DOHH2 (cell line): ENCODE measurements at regions not wholly inside any gene's neighbourhood (a gene's known extent, or its start where the extent isn't known, plus 50 kb on each side); places are given as distances from the start of the nearest gene placed in this dataset.
"Not testable (repeated sequence)": the region's sequence is repeated elsewhere in the genome, so short reads cannot be mapped to it uniquely, and the experiment has no call there.

Experiments
- H3F3A ChIP-seq: fragments of 200-600 bp; sonication (generic), shearing (Covaris generic); 2 replicates; pipeline ENCODE4 v1.6.0; 2016; ENCODE audit warnings: antibody characterized with exemption, mild to moderate bottlenecking; ENCODE audit not compliant: control insufficient read depth, insufficient read depth
- H3K27ac ChIP-seq: fragments of 200-600 bp; sonication (generic); 2 replicates; pipeline ENCODE4 v1.5.1; 2014; ENCODE audit warnings: low read depth, mild to moderate bottlenecking, low read length, moderate library complexity
- H3K27me3 ChIP-seq: fragments of 200-600 bp; sonication (generic); 2 replicates; pipeline ENCODE4 v1.6.1; 2014; ENCODE audit warnings: mild to moderate bottlenecking, low read length, mixed read lengths; ENCODE audit not compliant: control insufficient read depth
- H3K36me3 ChIP-seq: fragments of 200-600 bp; sonication (generic); 2 replicates; pipeline ENCODE4 v1.6.1; 2014; ENCODE audit warnings: mild to moderate bottlenecking, low read length, moderate library complexity, mixed read lengths; ENCODE audit not compliant: control insufficient read depth
- H3K4me1 ChIP-seq: fragments of 200-600 bp; sonication (generic); 2 replicates; pipeline ENCODE4 v1.6.1; 2014; ENCODE audit warnings: mild to moderate bottlenecking, low read length, mixed read lengths; ENCODE audit not compliant: control insufficient read depth
- H3K4me2 ChIP-seq: fragments of 200-600 bp; sonication (generic); 2 replicates; pipeline ENCODE4 v1.6.0; 2014; ENCODE audit warnings: mild to moderate bottlenecking, low read length, moderate library complexity
- H3K4me3 ChIP-seq: fragments of 200-600 bp; sonication (generic); 2 replicates; pipeline ENCODE4 v1.5.1; 2014; ENCODE audit warnings: mild to moderate bottlenecking, low read length, mixed read lengths
- H3K79me2 ChIP-seq: fragments of 200-600 bp; sonication (generic); 2 replicates; pipeline ENCODE4 v1.6.1; 2014; ENCODE audit warnings: mild to moderate bottlenecking, low read length, mixed read lengths; ENCODE audit not compliant: control insufficient read depth
- H3K9me2 ChIP-seq: fragments of 200-600 bp; sonication (generic); replicated peaks from 2 replicates; pipeline ENCODE4 v1.6.1; 2014; ENCODE audit warnings: mild to moderate bottlenecking, low read length, mixed read lengths; ENCODE audit not compliant: control insufficient read depth
- H3K9me3 ChIP-seq: fragments of 200-600 bp; sonication (generic); 2 replicates; pipeline ENCODE4 v1.6.1; 2014; ENCODE audit warnings: antibody characterized with exemption, low read length, mixed read lengths; ENCODE audit not compliant: control insufficient read depth, insufficient read depth
- H4K20me1 ChIP-seq: fragments of 200-600 bp; sonication (generic); 2 replicates; pipeline ENCODE4 v1.6.0; 2014; ENCODE audit warnings: low read depth, mild to moderate bottlenecking, antibody characterized with exemption, low read length, moderate library complexity; ENCODE audit not compliant: control insufficient read depth, insufficient read depth
- EZH2phosphoT487 ChIP-seq: fragments of 200-600 bp; sonication (generic); IDR thresholded peaks from 2 replicates; pipeline ENCODE4 v1.6.1; 2017; ENCODE audit warnings: borderline replicate concordance, mild to moderate bottlenecking, antibody characterized with exemption, low read length, moderate library complexity, mixed read lengths
- TF ChIP-seq, protein P1 (sequence below): fragments of 200-600 bp; sonication (generic); IDR thresholded peaks from one replicate; pipeline ENCODE4 v1.5.1; 2014; ENCODE audit warnings: antibody characterized with exemption, mild to moderate bottlenecking, low read depth, low read length; ENCODE audit not compliant: poor library complexity, severe bottlenecking

DNA sequence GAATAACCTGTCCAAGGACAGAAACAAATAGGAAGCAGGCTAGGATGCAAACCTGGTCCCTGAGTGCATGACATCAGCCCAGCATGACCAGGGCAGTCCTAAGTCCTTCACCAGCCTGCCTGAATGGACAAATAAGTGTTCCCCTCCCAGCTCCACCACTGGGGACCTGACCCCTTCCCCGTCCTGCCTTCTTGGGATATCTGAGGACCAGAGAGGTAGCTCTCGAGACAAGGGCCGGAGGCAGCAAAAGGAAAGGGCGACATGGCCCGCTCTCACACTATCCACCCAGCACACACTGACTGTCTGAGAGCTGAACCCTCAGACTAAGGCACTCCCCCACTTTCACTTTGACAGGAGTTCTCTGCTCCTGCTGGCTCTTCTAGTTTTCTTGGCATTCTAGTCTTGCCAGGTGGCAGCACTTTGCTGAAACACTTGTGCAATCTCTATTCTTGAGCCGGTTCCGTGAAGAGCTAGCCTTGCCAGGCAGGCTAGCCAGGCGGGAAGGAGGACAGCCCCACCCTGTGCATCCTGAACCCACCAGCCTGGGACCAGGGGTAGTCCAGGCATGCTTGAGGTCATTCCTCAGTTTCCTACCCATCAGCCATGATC is 251.1 kb upstream of the RAB4A start:
- H3K4me1 ChIP-seq = no peaks in the 10 kb centered on the region
- H4K20me1 ChIP-seq = no peaks in the 10 kb centered on the region
- TF ChIP-seq EZH2phosphoT487 = no peak
- TF ChIP-seq, protein P1, sequence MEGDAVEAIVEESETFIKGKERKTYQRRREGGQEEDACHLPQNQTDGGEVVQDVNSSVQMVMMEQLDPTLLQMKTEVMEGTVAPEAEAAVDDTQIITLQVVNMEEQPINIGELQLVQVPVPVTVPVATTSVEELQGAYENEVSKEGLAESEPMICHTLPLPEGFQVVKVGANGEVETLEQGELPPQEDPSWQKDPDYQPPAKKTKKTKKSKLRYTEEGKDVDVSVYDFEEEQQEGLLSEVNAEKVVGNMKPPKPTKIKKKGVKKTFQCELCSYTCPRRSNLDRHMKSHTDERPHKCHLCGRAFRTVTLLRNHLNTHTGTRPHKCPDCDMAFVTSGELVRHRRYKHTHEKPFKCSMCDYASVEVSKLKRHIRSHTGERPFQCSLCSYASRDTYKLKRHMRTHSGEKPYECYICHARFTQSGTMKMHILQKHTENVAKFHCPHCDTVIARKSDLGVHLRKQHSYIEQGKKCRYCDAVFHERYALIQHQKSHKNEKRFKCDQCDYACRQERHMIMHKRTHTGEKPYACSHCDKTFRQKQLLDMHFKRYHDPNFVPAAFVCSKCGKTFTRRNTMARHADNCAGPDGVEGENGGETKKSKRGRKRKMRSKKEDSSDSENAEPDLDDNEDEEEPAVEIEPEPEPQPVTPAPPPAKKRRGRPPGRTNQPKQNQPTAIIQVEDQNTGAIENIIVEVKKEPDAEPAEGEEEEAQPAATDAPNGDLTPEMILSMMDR = no peak
- H3K27ac ChIP-seq = no peak overlapping the region
- H3F3A ChIP-seq = no peaks in the 10 kb centered on the region
- H3K36me3 ChIP-seq = no peaks in the 10 kb centered on the region
- H3K4me3 ChIP-seq = no peak overlapping the region
- no peak overlapping the region for H3K4me2 ChIP-seq
- H3K9me3 ChIP-seq = no peaks in the 10 kb centered on the region
- no peaks in the 10 kb centered on the region for H3K9me2 ChIP-seq
- no peaks in the 10 kb centered on the region for H3K79me2 ChIP-seq
- no peaks in the 10 kb centered on the region for H3K27me3 ChIP-seq

DNA sequence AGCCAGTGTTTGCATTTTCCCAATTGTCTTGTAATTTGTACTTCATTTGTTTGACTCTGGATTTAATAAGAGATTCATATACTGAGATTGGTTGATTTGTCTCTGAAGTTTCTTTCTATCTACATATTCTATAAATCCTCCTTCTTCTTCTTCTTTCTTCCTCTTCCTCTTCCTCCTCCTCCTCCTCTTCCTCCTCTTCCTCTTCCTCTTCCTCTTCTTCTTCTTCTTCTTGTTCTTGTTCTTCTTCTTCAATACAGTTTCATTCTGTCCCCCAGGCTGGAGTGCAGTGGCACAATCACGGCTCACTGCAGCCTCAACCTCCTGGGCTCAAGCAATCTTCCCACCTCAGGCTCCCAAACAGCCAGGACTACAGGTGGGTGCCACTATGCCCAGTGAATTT is 249.9 kb upstream of the RAB4A start:
- H3K79me2 ChIP-seq, H3K9me3 ChIP-seq, H4K20me1 ChIP-seq, H3K4me2 ChIP-seq, H3K27ac ChIP-seq, H3K9me2 ChIP-seq, H3K4me1 ChIP-seq, H3K36me3 ChIP-seq, H3K4me3 ChIP-seq, H3F3A ChIP-seq, H3K27me3 ChIP-seq: not testable (repeated sequence)

DNA sequence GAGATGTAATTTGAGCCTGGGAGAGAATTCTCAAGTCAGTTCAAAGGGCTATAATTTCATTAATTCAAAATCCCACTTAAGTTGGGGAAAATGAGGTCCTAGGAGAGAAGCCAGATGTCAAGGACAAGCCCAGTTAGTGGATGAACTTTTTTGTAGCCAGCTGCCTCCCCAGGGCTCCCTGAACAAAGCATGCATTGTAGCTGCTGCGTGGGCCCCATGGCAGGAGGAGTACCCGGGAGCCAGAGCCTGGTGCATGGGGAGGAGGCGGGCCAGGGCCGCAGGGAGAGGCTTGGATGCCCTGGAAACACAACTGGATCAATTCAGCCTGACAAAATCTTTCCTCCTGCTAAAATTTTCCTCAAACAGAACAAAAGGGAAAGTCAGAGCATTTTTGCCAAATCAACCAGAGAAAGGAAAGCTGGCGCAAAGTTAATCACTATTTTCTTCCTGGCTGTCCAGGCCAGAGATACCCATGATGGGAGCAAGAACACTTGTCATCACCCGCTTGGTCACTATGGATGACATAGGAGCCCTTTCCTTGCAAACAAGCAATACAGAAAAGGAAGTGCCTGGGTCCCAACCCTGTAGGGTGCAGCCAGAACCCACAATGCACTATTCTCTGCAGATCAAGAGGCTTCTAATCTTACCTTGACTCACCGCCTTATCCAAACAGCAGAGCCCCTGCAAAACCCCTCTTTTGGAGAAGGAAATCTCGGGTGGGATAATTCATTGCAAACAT is 248.1 kb upstream of the RAB4A start:
- Histone ChIP-seq H3K4me2 (no peak overlapping the region), H3K9me2 (no peaks in the 10 kb centered on the region), H3K4me3 (no peak overlapping the region), H3K36me3 (no peaks in the 10 kb centered on the region), H3F3A (no peaks in the 10 kb centered on the region), H3K9me3 (no peaks in the 10 kb centered on the region), H4K20me1 (no peaks in the 10 kb centered on the region), H3K27me3 (no peaks in the 10 kb centered on the region), H3K27ac (no peak overlapping the region), H3K79me2 (no peaks in the 10 kb centered on the region), H3K4me1 (peaks cover 6% of the 10 kb centered on the region)
- no peak for TF ChIP-seq EZH2phosphoT487
- TF ChIP-seq, protein P1 = no peak

DNA sequence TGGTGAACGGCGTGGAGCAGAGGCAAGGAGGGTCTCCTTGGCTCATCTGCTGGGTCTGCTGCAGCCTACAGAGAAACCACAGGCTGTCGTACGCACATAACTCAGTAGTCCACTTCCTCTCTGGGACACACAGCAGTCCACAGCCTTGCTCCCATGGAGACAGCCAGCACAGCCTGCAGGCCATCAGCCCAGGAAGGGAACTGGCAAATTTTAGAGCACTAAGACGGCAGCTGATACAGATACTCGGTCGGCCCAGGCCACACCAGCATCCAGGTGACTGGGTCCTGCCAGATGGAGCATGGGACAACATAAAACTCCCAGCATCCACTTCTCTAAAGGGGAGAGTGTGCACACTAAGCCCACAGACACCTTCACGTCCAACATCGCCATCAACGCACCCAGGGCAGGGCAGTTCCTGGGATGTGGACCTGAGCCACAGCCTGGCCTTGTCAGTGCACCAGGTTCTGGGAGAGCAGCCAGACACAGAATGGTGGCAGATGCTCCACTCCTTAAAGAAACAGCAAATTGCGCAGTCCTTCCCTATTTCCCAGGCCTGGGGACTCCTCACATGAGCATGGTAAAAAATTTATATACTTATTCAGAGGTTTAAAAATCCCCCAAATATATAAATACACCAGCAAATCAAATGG is 247.1 kb upstream of the RAB4A start:
- TF ChIP-seq EZH2phosphoT487 = no peak
- TF ChIP-seq, protein P1 = no peak
- no peak overlapping the region for H3K4me3 ChIP-seq
- H3K9me2 ChIP-seq = no peaks in the 10 kb centered on the region
- no peaks in the 10 kb centered on the region for H3F3A ChIP-seq
- no peaks in the 10 kb centered on the region for H3K36me3 ChIP-seq
- no peaks in the 10 kb centered on the region for H3K79me2 ChIP-seq
- no peaks in the 10 kb centered on the region for H4K20me1 ChIP-seq
- no peak overlapping the region for H3K27ac ChIP-seq
- peaks cover 10% of the 10 kb centered on the region for H3K4me1 ChIP-seq
- H3K4me2 ChIP-seq = no peak overlapping the region
- H3K27me3 ChIP-seq = no peaks in the 10 kb centered on the region
- H3K9me3 ChIP-seq = no peaks in the 10 kb centered on the region
